Panc1 (cell line): ENCODE measurements at regions not wholly inside any gene's neighbourhood (a gene's known extent, or its start where the extent isn't known, plus 50 kb on each side); places are given as distances from the start of the nearest gene placed in this dataset.
"Not testable (repeated sequence)": the region's sequence is repeated elsewhere in the genome, so short reads cannot be mapped to it uniquely, and the experiment has no call there.

Source experiments
- ATAC-seq: fragments of 200-7000 bp; cut with Tn5 transposase; 2 replicates; pipeline ENCODE4 v1.9.1; 2020; ENCODE audit warnings: mild to moderate bottlenecking, moderate library complexity
- BruUV-seq: library from RNA; stranded (reverse); fragments of 400-500 nt; replicated peaks from 2 replicates; lab custom pipeline; 2021; lab: Mats Ljungman, UMichigan
- CTCF ChIA-PET: fragments of 300-600 bp; sonication (Branson Sonifier 250); formaldehyde crosslinking; loops from one replicate; lab custom pipeline; 2022; ENCODE audit warnings: antibody characterized with exemption; lab: Charles Lee
- POLR2A ChIA-PET: fragments of 300-600 bp; sonication (Branson Sonifier 250); formaldehyde crosslinking; loops from one replicate; lab custom pipeline; 2022; ENCODE audit warnings: antibody characterized with exemption; lab: Charles Lee
- DNase-seq: peaks from one replicate; pipeline ENCODE4 v3.0.0-alpha.2; 2010; ENCODE audit warnings: low read depth, low spot score
- H3K27ac ChIP-seq: 2 replicates; pipeline ENCODE4 v1.5.1; 2011; ENCODE audit warnings: mild to moderate bottlenecking, low read length, inconsistent platforms
- H3K27me3 ChIP-seq: fragments of 200-500 bp; sonication (Bioruptor generic); 2 replicates; pipeline ENCODE4 v1.6.0; 2014; ENCODE audit warnings: low read length, inconsistent platforms; ENCODE audit not compliant: control insufficient read depth, insufficient read depth
- H3K36me3 ChIP-seq: fragments of 200-500 bp; sonication (Bioruptor generic); 2 replicates; pipeline ENCODE4 v1.5.1; 2014; ENCODE audit warnings: inconsistent platforms, mild to moderate bottlenecking, low read length, moderate library complexity; ENCODE audit not compliant: control insufficient read depth, insufficient read depth
- H3K4me1 ChIP-seq: 2 replicates; pipeline ENCODE4 v1.5.1; 2011; ENCODE audit warnings: inconsistent platforms, mild to moderate bottlenecking, low read length, moderate library complexity; ENCODE audit not compliant: control insufficient read depth, insufficient read depth
- H3K4me3 ChIP-seq, 2 experiments: 2 replicates each; pipeline ENCODE4 v1.5.1; 2011 to 2012; ENCODE audit warnings: low read depth in 2 of 2, low read length in 2 of 2, mild to moderate bottlenecking in 2 of 2, inconsistent platforms in 1 of 2, moderate library complexity in 1 of 2
- H3K9me3 ChIP-seq: fragments of 200-500 bp; sonication (Bioruptor generic); 2 replicates; pipeline ENCODE4 v1.5.1; 2014; ENCODE audit warnings: low read depth, mild to moderate bottlenecking, inconsistent platforms, low read length, moderate library complexity; ENCODE audit not compliant: control insufficient read depth, insufficient read depth
- POLR2AphosphoS5 ChIP-seq: IDR thresholded peaks from 2 replicates; pipeline ENCODE4 v1.6.1; 2012; ENCODE audit warnings: mild to moderate bottlenecking, low read depth, low read length, moderate library complexity
- REST ChIP-seq, 2 experiments: IDR thresholded peaks; 2 replicates each; pipeline ENCODE4 v1.6.1; 2011 to 2012; ENCODE audit warnings: low read depth in 2 of 2, control low read depth in 1 of 2, low read length in 1 of 2, mild to moderate bottlenecking in 1 of 2, moderate library complexity in 1 of 2; ENCODE audit not compliant: insufficient read depth in 1 of 2
- SIN3A ChIP-seq: IDR thresholded peaks from 2 replicates; pipeline ENCODE4 v1.6.1; 2012; ENCODE audit warnings: low read depth, mild to moderate bottlenecking, low read length, moderate library complexity, borderline replicate concordance; ENCODE audit not compliant: insufficient read depth
- TCF7L2 ChIP-seq: IDR thresholded peaks from 2 replicates; pipeline ENCODE4 v1.6.1; 2011; ENCODE audit warnings: mild to moderate bottlenecking, low read depth, low read length, inconsistent platforms
- in situ Hi-C: cut with HindIII; loops from 2 replicates; pipeline ENCODE4 v1.10.0; 2016; ENCODE audit warnings: low sequenced_read_pairs, low pct_unique_long_range_greater_than_20kb
- intact Hi-C: fragments of 100-400 bp; cut with micrococcal nuclease; formaldehyde crosslinking; loops from one replicate; pipeline ENCODE4 v1.10.0; 2022; ENCODE audit not compliant: unreplicated experiment
- TF ChIP-seq, protein P1 (sequence below): fragments of 450-650 bp; IDR thresholded peaks from 2 replicates; pipeline ENCODE4 v1.5.1; 2017; ENCODE audit warnings: mild to moderate bottlenecking

- no peak for DNase-seq
- ATAC-seq, result no peak
- Histone ChIP-seq H3K4me3 (no peak overlapping the region), H3K27ac (no peak overlapping the region), H3K27me3 (no peaks in the 10 kb centered on the region), H3K36me3 (no peaks in the 10 kb centered on the region), H3K4me1 (no peaks in the 10 kb centered on the region), H3K9me3 (no peaks in the 10 kb centered on the region)
- in situ Hi-C loops (no loop called here), intact Hi-C loops (loop anchor here (10.0 kb wide), 1 partner anchor 367 kb away; no protein-coding TSS in a partner anchor)
- TF ChIP-seq POLR2AphosphoS5, result no peak
- TF ChIP-seq SIN3A, result no peak
- TF ChIP-seq TCF7L2, result no peak
- TF ChIP-seq REST (IDR thresholded peaks at IDR 0.05; ENCODE audit: insufficient read depth in 1 of 2, low read depth in 2 of 2, low read length in 1 of 2), result no peak
- TF ChIP-seq, protein P1, sequence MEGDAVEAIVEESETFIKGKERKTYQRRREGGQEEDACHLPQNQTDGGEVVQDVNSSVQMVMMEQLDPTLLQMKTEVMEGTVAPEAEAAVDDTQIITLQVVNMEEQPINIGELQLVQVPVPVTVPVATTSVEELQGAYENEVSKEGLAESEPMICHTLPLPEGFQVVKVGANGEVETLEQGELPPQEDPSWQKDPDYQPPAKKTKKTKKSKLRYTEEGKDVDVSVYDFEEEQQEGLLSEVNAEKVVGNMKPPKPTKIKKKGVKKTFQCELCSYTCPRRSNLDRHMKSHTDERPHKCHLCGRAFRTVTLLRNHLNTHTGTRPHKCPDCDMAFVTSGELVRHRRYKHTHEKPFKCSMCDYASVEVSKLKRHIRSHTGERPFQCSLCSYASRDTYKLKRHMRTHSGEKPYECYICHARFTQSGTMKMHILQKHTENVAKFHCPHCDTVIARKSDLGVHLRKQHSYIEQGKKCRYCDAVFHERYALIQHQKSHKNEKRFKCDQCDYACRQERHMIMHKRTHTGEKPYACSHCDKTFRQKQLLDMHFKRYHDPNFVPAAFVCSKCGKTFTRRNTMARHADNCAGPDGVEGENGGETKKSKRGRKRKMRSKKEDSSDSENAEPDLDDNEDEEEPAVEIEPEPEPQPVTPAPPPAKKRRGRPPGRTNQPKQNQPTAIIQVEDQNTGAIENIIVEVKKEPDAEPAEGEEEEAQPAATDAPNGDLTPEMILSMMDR, result no peak
- ChIA-PET CTCF (no interaction called here), POLR2A (no interaction called here)
- no TSS peak for BruUV-seq
Measured at GRCh38 chr12:9337656-9338055, 129.5 kb upstream of the PZP start.

- H3K36me3 ChIP-seq, H3K4me3 ChIP-seq, H3K27ac ChIP-seq, H3K9me3 ChIP-seq, H3K4me1 ChIP-seq, POLR2A ChIA-PET, DNase-seq, CTCF ChIA-PET, in situ Hi-C loops, BruUV-seq, ATAC-seq, H3K27me3 ChIP-seq: not testable (repeated sequence)
- intact Hi-C loops, result loop anchor here (10.0 kb wide), 1 partner anchor 368 kb away; no protein-coding TSS in a partner anchor
Measured at GRCh38 chr12:9336375-9337011, 128.3 kb upstream of the PZP start.

GRCh38 chr12:9335867-9336266, 127.7 kb upstream of the PZP start:
- no peaks in the 10 kb centered on the region for H3K36me3 ChIP-seq
- no peak for TF ChIP-seq TCF7L2
- TF ChIP-seq, protein P1, result no peak
- TF ChIP-seq SIN3A, result no peak
- no peak for TF ChIP-seq POLR2AphosphoS5
- no peak for TF ChIP-seq REST (IDR thresholded peaks at IDR 0.05; ENCODE audit: insufficient read depth in 1 of 2, low read depth in 2 of 2, low read length in 1 of 2)
- intact Hi-C loops, result loop anchor here (10.0 kb wide), 1 partner anchor 369 kb away; no protein-coding TSS in a partner anchor
- H3K27ac ChIP-seq, result no peak overlapping the region
- H3K4me3 ChIP-seq, result no peak overlapping the region
- in situ Hi-C loops, result no loop called here
- no peaks in the 10 kb centered on the region for H3K9me3 ChIP-seq
- DNase-seq (no peak), ATAC-seq (no peak)
- no peaks in the 10 kb centered on the region for H3K27me3 ChIP-seq
- BruUV-seq, result no TSS peak
- ChIA-PET POLR2A (no interaction called here), CTCF (no interaction called here)
- no peaks in the 10 kb centered on the region for H3K4me1 ChIP-seq
